Lung (tissue), 11 donors: ENCODE measurements at regions not wholly inside any gene's neighbourhood (a gene's known extent, or its start where the extent isn't known, plus 50 kb on each side); places are given as distances from the start of the nearest gene placed in this dataset.

Source experiments
- ATAC-seq: fragments of 200-7000 bp; cut with Tn5 transposase; one replicate; pipeline ENCODE4 v1.9.1; 2020; ENCODE audit warnings: moderate number of reproducible peaks; ENCODE audit not compliant: insufficient read depth, low FRiP score
- DNase-seq, 3 donors: peaks; one replicate each; pipeline ENCODE4 v3.0.0-alpha.2; 2013 to 2017
- H3K27ac ChIP-seq, 2 donors: one replicate each; pipeline ENCODE4 v1.5.1; 2013; ENCODE audit warnings: mild to moderate bottlenecking in 2 of 2, moderate library complexity in 2 of 2, control low read depth in 1 of 2, inconsistent platforms in 1 of 2, low read depth in 1 of 2, low read length in 1 of 2
- H3K27me3 ChIP-seq, 3 donors: one replicate each; pipeline ENCODE4 v1.5.1; 2013; ENCODE audit warnings: low read length in 2 of 3; ENCODE audit not compliant: control insufficient read depth in 3 of 3, insufficient read depth in 3 of 3
- H3K36me3 ChIP-seq, 4 donors: one replicate each; pipeline ENCODE4 v1.5.1; 2013; ENCODE audit warnings: low read length in 4 of 4, mild to moderate bottlenecking in 1 of 4, moderate library complexity in 1 of 4; ENCODE audit not compliant: control insufficient read depth in 4 of 4, insufficient read depth in 4 of 4
- H3K4me1 ChIP-seq, 5 donors: one replicate each; pipeline ENCODE4 v1.5.1; 2013; ENCODE audit warnings: low read length in 5 of 5, mild to moderate bottlenecking in 2 of 5, moderate library complexity in 1 of 5; ENCODE audit not compliant: control insufficient read depth in 5 of 5, insufficient read depth in 5 of 5
- H3K4me3 ChIP-seq: one replicate; pipeline ENCODE4 v1.5.1; 2013; ENCODE audit warnings: mild to moderate bottlenecking, control low read depth, moderate library complexity
- H3K9ac ChIP-seq, 2 donors: one replicate each; pipeline ENCODE4 v1.5.1; 2013; ENCODE audit warnings: low read length in 2 of 2, control low read depth in 1 of 2; ENCODE audit not compliant: insufficient read depth in 1 of 2
- H3K9me3 ChIP-seq, 4 donors: one replicate each; pipeline ENCODE4 v1.5.1; 2013; ENCODE audit warnings: low read length in 3 of 4, mild to moderate bottlenecking in 1 of 4, moderate library complexity in 1 of 4; ENCODE audit not compliant: control insufficient read depth in 4 of 4, insufficient read depth in 3 of 4
- WGBS, 2 donors: extraction: QIAGEN DNeasy Blood & Tissue Kit; methylation state at CpG; one replicate each; pipeline ENCODE4 v1.1.7; 2013; 5-methylcytosine and 5-hydroxymethylcytosine counted together
- TF ChIP-seq, protein P1 (sequence below): IDR thresholded peaks from 2 replicates; pipeline ENCODE4 v1.5.1; 2012; ENCODE audit warnings: mild to moderate bottlenecking; ENCODE audit errors: control extremely low read depth, extremely low read depth
- donor health status: control.
- donor health status: control.
- donor health status: Bipolar disorder and iron deficiency.
- donor health status: healthy.
- donor health status: DM: yes; HTN: yes; CAD: no.

DNA sequence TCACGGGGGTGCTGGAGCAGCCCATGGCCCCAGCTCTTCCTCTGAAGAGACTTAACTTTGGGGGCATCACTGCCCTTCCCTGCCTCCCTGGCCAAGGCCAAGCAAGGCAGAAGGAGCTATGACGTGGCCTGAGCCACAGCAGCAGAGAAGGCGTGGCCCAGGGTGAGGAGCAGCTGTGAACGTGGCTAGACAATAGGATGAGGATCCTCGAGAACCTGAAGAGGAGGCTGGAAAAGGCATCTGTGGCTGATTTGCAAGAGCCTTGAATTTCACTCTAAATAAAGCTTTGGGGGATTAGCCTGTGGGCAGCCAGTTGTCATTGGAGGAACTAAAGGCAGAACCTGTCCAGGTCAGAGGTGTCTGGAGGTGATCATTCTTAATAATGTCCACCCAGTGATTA, 652.9 kb upstream of the ID2 start:
- DNase-seq (no peak), ATAC-seq (no peak)
- Histone ChIP-seq H3K27me3 (no peaks in the 10 kb centered on the region), H3K9ac (no peak overlapping the region), H3K36me3 (no peaks in the 10 kb centered on the region), H3K27ac (no peak overlapping the region), H3K4me3 (no peak overlapping the region), H3K4me1 (no peaks in the 10 kb centered on the region), H3K9me3 (no peaks in the 10 kb centered on the region)
- TF ChIP-seq, protein P1, sequence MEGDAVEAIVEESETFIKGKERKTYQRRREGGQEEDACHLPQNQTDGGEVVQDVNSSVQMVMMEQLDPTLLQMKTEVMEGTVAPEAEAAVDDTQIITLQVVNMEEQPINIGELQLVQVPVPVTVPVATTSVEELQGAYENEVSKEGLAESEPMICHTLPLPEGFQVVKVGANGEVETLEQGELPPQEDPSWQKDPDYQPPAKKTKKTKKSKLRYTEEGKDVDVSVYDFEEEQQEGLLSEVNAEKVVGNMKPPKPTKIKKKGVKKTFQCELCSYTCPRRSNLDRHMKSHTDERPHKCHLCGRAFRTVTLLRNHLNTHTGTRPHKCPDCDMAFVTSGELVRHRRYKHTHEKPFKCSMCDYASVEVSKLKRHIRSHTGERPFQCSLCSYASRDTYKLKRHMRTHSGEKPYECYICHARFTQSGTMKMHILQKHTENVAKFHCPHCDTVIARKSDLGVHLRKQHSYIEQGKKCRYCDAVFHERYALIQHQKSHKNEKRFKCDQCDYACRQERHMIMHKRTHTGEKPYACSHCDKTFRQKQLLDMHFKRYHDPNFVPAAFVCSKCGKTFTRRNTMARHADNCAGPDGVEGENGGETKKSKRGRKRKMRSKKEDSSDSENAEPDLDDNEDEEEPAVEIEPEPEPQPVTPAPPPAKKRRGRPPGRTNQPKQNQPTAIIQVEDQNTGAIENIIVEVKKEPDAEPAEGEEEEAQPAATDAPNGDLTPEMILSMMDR: no peak
- 85% methylated on average over 5 of the region's 5 CpGs for WGBS, 2 donors

DNA sequence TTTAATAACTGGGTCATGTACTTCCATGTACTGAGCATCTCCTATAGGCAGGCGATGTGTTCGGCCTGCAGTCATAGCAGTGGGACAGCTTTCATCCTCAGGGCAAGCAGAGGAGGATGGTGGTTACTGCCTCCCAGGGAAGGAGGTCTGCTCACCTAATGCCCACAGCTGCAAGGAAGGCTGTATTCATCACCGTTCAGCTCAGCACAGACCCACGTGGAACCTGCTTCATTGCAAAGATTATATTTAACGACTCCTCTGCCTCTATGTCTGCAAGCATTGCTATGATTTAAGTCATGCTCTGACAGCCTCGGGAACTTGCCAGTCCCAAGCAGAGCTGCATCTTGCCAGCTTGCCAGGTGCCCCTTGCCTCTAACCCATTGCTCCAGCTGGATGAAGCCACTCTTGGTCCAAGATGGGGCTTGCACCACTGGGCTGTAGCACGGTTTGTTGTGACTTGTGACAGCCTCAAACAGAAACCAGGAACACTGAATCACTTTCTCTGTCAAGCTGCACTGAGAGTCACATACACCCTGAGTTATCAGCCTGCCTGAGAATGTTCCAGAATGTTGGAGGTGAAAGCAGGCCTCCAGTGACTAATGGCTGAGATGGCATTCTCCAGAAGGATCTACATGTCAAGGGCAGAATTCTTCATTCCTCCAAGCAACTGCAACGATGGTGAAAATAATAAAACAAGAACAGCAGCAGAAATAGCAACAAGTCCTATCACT, 651.1 kb upstream of the ID2 start:
- Histone ChIP-seq H3K27ac (no peak overlapping the region), H3K9me3 (no peaks in the 10 kb centered on the region), H3K4me1 (no peaks in the 10 kb centered on the region), H3K4me3 (no peak overlapping the region), H3K27me3 (no peaks in the 10 kb centered on the region), H3K36me3 (no peaks in the 10 kb centered on the region), H3K9ac (no peak overlapping the region)
- no peak for DNase-seq
- 75 to 79% methylated on average over 8 of the region's 8 CpGs for WGBS, 2 donors
- ATAC-seq: no peak
- TF ChIP-seq, protein P1: no peak

DNA sequence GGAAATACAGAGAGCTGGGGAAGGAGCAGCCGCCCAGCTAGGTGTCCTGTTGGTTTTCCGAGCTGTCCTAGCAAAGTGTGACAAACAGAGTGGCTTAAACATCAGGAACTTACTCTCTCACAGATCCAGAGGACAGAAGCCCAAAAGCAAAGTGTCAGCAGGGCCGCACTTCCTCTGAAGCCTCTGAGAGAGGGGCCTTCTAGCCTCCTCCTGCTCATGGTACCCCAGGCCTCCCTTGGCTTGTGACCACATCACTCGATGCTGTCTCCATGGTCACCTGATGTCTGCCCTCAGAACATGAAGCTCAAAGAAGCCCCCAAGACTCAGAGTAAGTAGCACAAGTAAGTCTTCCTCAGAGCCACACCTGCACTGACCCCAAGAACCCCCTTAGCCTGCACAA, 650.5 kb upstream of the ID2 start:
- no peaks in the 10 kb centered on the region for H3K27me3 ChIP-seq
- no peak for ATAC-seq
- TF ChIP-seq, protein P1: no peak
- H3K4me1 ChIP-seq: no peaks in the 10 kb centered on the region
- H3K9me3 ChIP-seq: no peaks in the 10 kb centered on the region
- no peak overlapping the region for H3K27ac ChIP-seq
- H3K9ac ChIP-seq: no peak overlapping the region
- no peak for DNase-seq
- no peaks in the 10 kb centered on the region for H3K36me3 ChIP-seq
- H3K4me3 ChIP-seq: no peak overlapping the region
- WGBS, 2 donors: 85 to 87% methylated on average over 4 of the region's 4 CpGs
